ENCODE measurements at regions not wholly inside any gene's neighbourhood (a gene's known extent, or its start where the extent isn't known, plus 50 kb on each side); places are given as distances from the start of the nearest gene placed in this dataset.

GRCh38 chr2:217638031-217638430 lies 364.8 kb downstream of the TNS1 start:
- Histone ChIP-seq H3K36me3 (no peaks in the 10 kb centered on the region), H3K9me3 (no peaks in the 10 kb centered on the region), H3K27ac (no peak overlapping the region), H3K4me1 (ENCODE audit: control insufficient read depth in 1 of 2, insufficient read depth in 1 of 2, low read depth in 1 of 2, low read length in 1 of 2) (no peaks in the 10 kb centered on the region), H3K4me3 (ENCODE audit: low read depth in 1 of 2, low read length in 1 of 2) (no peak overlapping the region), H3K27me3 (no peaks in the 10 kb centered on the region)
- no peak for TF ChIP-seq CTCF (IDR thresholded peaks at IDR 0.05)

GRCh38 chr2:217636991-217637561 lies 365.7 kb downstream of the TNS1 start:
- Histone ChIP-seq H3K27ac (no peak overlapping the region), H3K4me3 (ENCODE audit: low read depth in 1 of 2, low read length in 1 of 2) (no peak overlapping the region), H3K36me3 (no peaks in the 10 kb centered on the region), H3K9me3 (no peaks in the 10 kb centered on the region), H3K27me3 (no peaks in the 10 kb centered on the region), H3K4me1 (ENCODE audit: control insufficient read depth in 1 of 2, insufficient read depth in 1 of 2, low read depth in 1 of 2, low read length in 1 of 2) (no peaks in the 10 kb centered on the region)
- no peak for TF ChIP-seq CTCF (IDR thresholded peaks at IDR 0.05)

- TF ChIP-seq CTCF (IDR thresholded peaks at IDR 0.05): no peak
- no peaks in the 10 kb centered on the region for H3K4me1 ChIP-seq (ENCODE audit: control insufficient read depth in 1 of 2, insufficient read depth in 1 of 2, low read depth in 1 of 2, low read length in 1 of 2)
These were observed 366.2 kb downstream of the TNS1 start for GRCh38 chr2:217636578-217636977.

GRCh38 chr2:217634871-217635270 lies 367.9 kb downstream of the TNS1 start:
- no peaks in the 10 kb centered on the region for H3K36me3 ChIP-seq
- H3K9me3 ChIP-seq: no peaks in the 10 kb centered on the region

More at GRCh38 chr2:217636578-217636977, 366.2 kb downstream of the TNS1 start:
- Histone ChIP-seq H3K4me3 (ENCODE audit: low read depth in 1 of 2, low read length in 1 of 2) (no peak overlapping the region), H3K36me3 (no peaks in the 10 kb centered on the region), H3K9me3 (no peaks in the 10 kb centered on the region), H3K27ac (no peak overlapping the region), H3K27me3 (no peaks in the 10 kb centered on the region)

GRCh38 chr2:217632043-217632442 lies 370.8 kb downstream of the TNS1 start:
- TF ChIP-seq CTCF (IDR thresholded peaks at IDR 0.05): no peak
- Histone ChIP-seq H3K36me3 (no peaks in the 10 kb centered on the region), H3K9me3 (no peaks in the 10 kb centered on the region), H3K4me3 (ENCODE audit: low read depth in 1 of 2, low read length in 1 of 2) (no peak overlapping the region), H3K27me3 (peaks cover 3% of the 10 kb centered on the region), H3K4me1 (ENCODE audit: control insufficient read depth in 1 of 2, insufficient read depth in 1 of 2, low read depth in 1 of 2, low read length in 1 of 2) (no peaks in the 10 kb centered on the region), H3K27ac (no peak overlapping the region)

More at GRCh38 chr2:217634871-217635270, 367.9 kb downstream of the TNS1 start:
- no peak overlapping the region for H3K27ac ChIP-seq
- no peaks in the 10 kb centered on the region for H3K4me1 ChIP-seq (ENCODE audit: control insufficient read depth in 1 of 2, insufficient read depth in 1 of 2, low read depth in 1 of 2, low read length in 1 of 2)
- no peak for TF ChIP-seq CTCF (IDR thresholded peaks at IDR 0.05)
- peaks cover 3% of the 10 kb centered on the region for H3K27me3 ChIP-seq
- no peak overlapping the region for H3K4me3 ChIP-seq (ENCODE audit: low read depth in 1 of 2, low read length in 1 of 2)

Measured in neutrophil (primary cell).